ENCODE measurements at regions not wholly inside any gene's neighbourhood (a gene's known extent, or its start where the extent isn't known, plus 50 kb on each side); places are given as distances from the start of the nearest gene placed in this dataset.

- H3K4me1 ChIP-seq (ENCODE audit: insufficient read depth, low read length), result no peaks in the 10 kb centered on the region
- ChIA-PET CTCF (no interaction called here), POLR2A (no interaction called here)
- no peaks in the 10 kb centered on the region for H3K36me3 Mint-ChIP-seq (ENCODE audit: low read depth)
- ATAC-seq (ENCODE audit: poor library complexity) (no peak), DNase-seq (no peak)
- no peaks in the 10 kb centered on the region for H3K27me3 ChIP-seq (ENCODE audit: control insufficient read depth in 1 of 2, insufficient read depth in 2 of 2, low read length in 2 of 2)
- H3K27me3 Mint-ChIP-seq, result peaks cover 10% of the 10 kb centered on the region
- no peaks in the 10 kb centered on the region for H3K9me3 ChIP-seq (ENCODE audit: control insufficient read depth in 1 of 2, insufficient read depth in 1 of 2, low read length in 2 of 2)
- intact Hi-C loops (cut with DNase I, micrococcal nuclease), result no loop called here
- H3K4me3 Mint-ChIP-seq, result no peak overlapping the region
- TF ChIP-seq CTCF (IDR thresholded peaks at IDR 0.05), result no peak
- H3K9me3 Mint-ChIP-seq, result no peaks in the 10 kb centered on the region
- no peaks in the 10 kb centered on the region for H3K36me3 ChIP-seq (ENCODE audit: insufficient read depth, low read length)
- H3K27ac ChIP-seq (ENCODE audit: low read depth in 1 of 2, low read length in 2 of 2), result no peak overlapping the region
- no peaks in the 10 kb centered on the region for H3K4me1 Mint-ChIP-seq (ENCODE audit: low read depth)
- H3K4me3 ChIP-seq (ENCODE audit: low read length), result no peak overlapping the region
- H3K27ac Mint-ChIP-seq, result no peak overlapping the region
These were observed 186.2 kb downstream of the RAMP3 start for GRCh38 chr7:45343746-45344145.

- ChIA-PET CTCF (no interaction called here), POLR2A (no interaction called here)
- H3K4me1 Mint-ChIP-seq (ENCODE audit: low read depth), result no peaks in the 10 kb centered on the region
- H3K4me1 ChIP-seq (ENCODE audit: insufficient read depth, low read length), result no peaks in the 10 kb centered on the region
- H3K27me3 Mint-ChIP-seq, result peaks cover 25% of the 10 kb centered on the region
- no peaks in the 10 kb centered on the region for H3K36me3 ChIP-seq (ENCODE audit: insufficient read depth, low read length)
- no peaks in the 10 kb centered on the region for H3K27me3 ChIP-seq (ENCODE audit: control insufficient read depth in 1 of 2, insufficient read depth in 2 of 2, low read length in 2 of 2)
- H3K36me3 Mint-ChIP-seq (ENCODE audit: low read depth), result no peaks in the 10 kb centered on the region
- H3K4me3 ChIP-seq (ENCODE audit: low read length), result no peak overlapping the region
- DNase-seq (no peak), ATAC-seq (ENCODE audit: poor library complexity) (no peak)
- no peak overlapping the region for H3K4me3 Mint-ChIP-seq
- no peaks in the 10 kb centered on the region for H3K9me3 Mint-ChIP-seq
- no peak for TF ChIP-seq CTCF (IDR thresholded peaks at IDR 0.05)
- H3K27ac Mint-ChIP-seq, result no peak overlapping the region
- H3K9me3 ChIP-seq (ENCODE audit: control insufficient read depth in 1 of 2, insufficient read depth in 1 of 2, low read length in 2 of 2), result no peaks in the 10 kb centered on the region
- intact Hi-C loops (cut with DNase I, micrococcal nuclease), result no loop called here
- H3K27ac ChIP-seq (ENCODE audit: low read depth in 1 of 2, low read length in 2 of 2), result no peak overlapping the region
These were observed 190.2 kb downstream of the RAMP3 start for GRCh38 chr7:45347804-45348203.

- Mint-ChIP-seq H3K27me3 (peaks cover 38% of the 10 kb centered on the region), H3K27ac (no peak overlapping the region), H3K9me3 (no peaks in the 10 kb centered on the region), H3K4me3 (no peak overlapping the region), H3K4me1 (ENCODE audit: low read depth) (no peaks in the 10 kb centered on the region), H3K36me3 (ENCODE audit: low read depth) (no peaks in the 10 kb centered on the region)
- no peak overlapping the region for H3K27ac ChIP-seq (ENCODE audit: low read depth in 1 of 2, low read length in 2 of 2)
- no peaks in the 10 kb centered on the region for H3K27me3 ChIP-seq (ENCODE audit: control insufficient read depth in 1 of 2, insufficient read depth in 2 of 2, low read length in 2 of 2)
- no peak for TF ChIP-seq CTCF (IDR thresholded peaks at IDR 0.05)
- POLR2A ChIA-PET, result no interaction called here
- intact Hi-C loops (cut with DNase I, micrococcal nuclease), result no loop called here
- H3K9me3 ChIP-seq (ENCODE audit: control insufficient read depth in 1 of 2, insufficient read depth in 1 of 2, low read length in 2 of 2), result no peaks in the 10 kb centered on the region
- ATAC-seq (ENCODE audit: poor library complexity) (no peak), DNase-seq (no peak)
- no peaks in the 10 kb centered on the region for H3K4me1 ChIP-seq (ENCODE audit: insufficient read depth, low read length)
- H3K4me3 ChIP-seq (ENCODE audit: low read length), result no peak overlapping the region
- CTCF ChIA-PET, result no interaction called here
- no peaks in the 10 kb centered on the region for H3K36me3 ChIP-seq (ENCODE audit: insufficient read depth, low read length)
These were observed 191.5 kb downstream of the RAMP3 start for GRCh38 chr7:45349090-45349489.
